ENCODE measurements at regions not wholly inside any gene's neighbourhood (a gene's known extent, or its start where the extent isn't known, plus 50 kb on each side); places are given as distances from the start of the nearest gene placed in this dataset.
"Not testable (repeated sequence)": the region's sequence is repeated elsewhere in the genome, so short reads cannot be mapped to it uniquely, and the experiment has no call there.

DNA sequence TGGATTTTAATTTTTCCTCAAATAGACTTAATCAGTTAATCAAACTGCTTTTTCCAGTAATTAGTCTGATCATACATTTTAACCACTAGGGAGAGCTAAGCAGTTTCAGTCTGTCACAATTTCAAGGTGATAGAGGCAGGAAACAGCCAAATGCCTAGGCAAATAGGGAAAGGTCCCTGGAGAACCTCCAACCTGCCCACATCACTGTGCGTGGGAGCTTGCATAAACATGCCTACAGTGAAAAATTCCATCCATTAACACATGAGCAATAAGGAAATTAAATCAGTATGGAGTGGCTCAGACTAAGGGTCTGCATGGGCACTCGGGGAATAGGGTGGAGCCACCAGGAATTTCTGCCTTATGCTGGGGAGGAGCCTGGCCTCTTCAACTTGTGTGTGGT lies 74.6 kb downstream of the AASDHPPT start:
- no peaks in the 10 kb centered on the region for H3K4me1 ChIP-seq (ENCODE audit: control insufficient read depth, insufficient read depth, low read length)
- no peaks in the 10 kb centered on the region for H3K36me3 ChIP-seq (ENCODE audit: control insufficient read depth, insufficient read depth, low read length)
- no peak overlapping the region for H3K4me3 ChIP-seq (ENCODE audit: low read depth, low read length)
- no peaks in the 10 kb centered on the region for H3K27me3 ChIP-seq (ENCODE audit: control insufficient read depth, insufficient read depth, low read length)
- H3K27ac ChIP-seq (ENCODE audit: low read depth, low read length) = no peak overlapping the region
- peaks cover 20% of the 10 kb centered on the region for H3K9me3 ChIP-seq (ENCODE audit: control insufficient read depth, insufficient read depth, low read depth, low read length)
- H3K9ac ChIP-seq (ENCODE audit: low read length) = no peak overlapping the region

DNA sequence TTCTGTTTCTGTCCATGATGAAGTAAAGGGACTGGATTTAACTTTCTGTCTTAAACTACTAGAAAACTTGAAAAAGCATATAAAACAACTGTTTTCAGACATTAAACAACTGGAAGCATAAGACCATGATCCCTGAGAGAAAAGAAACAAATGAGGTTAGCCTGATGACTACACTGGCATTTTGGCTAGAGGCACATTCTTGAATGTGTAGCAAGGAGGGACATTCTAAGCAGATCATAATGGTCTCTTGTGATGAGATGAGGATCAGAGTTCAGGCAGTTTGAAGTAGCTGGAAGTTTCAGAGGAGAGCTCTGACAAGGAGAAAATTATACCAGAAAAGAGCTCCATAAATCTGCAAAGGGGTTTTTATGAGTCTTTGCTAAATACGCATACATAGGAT lies 75.4 kb downstream of the AASDHPPT start:
- H3K36me3 ChIP-seq (ENCODE audit: control insufficient read depth, insufficient read depth, low read length) = no peaks in the 10 kb centered on the region
- no peak overlapping the region for H3K4me3 ChIP-seq (ENCODE audit: low read depth, low read length)
- H3K27ac ChIP-seq (ENCODE audit: low read depth, low read length) = no peak overlapping the region
- H3K27me3 ChIP-seq (ENCODE audit: control insufficient read depth, insufficient read depth, low read length) = no peaks in the 10 kb centered on the region
- no peaks in the 10 kb centered on the region for H3K4me1 ChIP-seq (ENCODE audit: control insufficient read depth, insufficient read depth, low read length)
- H3K9ac ChIP-seq (ENCODE audit: low read length) = no peak overlapping the region
- H3K9me3 ChIP-seq (ENCODE audit: control insufficient read depth, insufficient read depth, low read depth, low read length) = peaks cover 11% of the 10 kb centered on the region

DNA sequence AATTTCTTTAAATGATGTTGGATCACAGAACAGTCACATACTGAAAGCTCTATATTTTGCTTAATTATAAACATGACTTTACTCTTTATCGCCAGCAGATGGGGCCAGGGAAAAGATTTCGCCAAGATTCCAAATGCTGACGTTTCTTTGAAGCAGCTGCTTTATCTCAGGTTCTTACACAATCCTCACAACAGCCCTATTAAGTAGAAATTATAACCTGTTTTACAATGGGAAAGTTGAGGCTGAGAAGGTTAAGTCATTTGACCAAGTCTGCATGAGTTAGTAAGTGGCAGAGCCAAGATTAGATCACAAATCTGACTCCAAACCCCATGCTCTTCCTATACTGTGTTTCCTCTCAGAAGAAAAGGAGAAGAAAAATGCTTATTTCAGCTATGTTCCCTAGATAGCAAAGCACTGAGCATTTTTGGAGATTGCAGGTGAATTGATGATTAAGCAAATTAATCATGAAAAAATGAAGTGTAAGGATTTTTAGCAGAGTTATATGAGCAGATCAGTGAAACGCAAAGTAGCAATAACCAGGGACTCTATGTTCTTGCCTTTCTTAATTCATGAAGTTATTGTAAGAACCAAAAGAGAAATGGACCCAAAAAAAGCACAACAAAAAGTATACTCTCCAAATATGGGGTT lies 79.0 kb downstream of the AASDHPPT start:
- Histone ChIP-seq H3K36me3 (ENCODE audit: control insufficient read depth, insufficient read depth, low read length) (no peaks in the 10 kb centered on the region), H3K9me3 (ENCODE audit: control insufficient read depth, insufficient read depth, low read depth, low read length) (peaks cover 2% of the 10 kb centered on the region; the same call in 1 of the 2 replicates), H3K4me1 (ENCODE audit: control insufficient read depth, insufficient read depth, low read length) (no peaks in the 10 kb centered on the region), H3K9ac (ENCODE audit: low read length) (no peak overlapping the region), H3K27me3 (ENCODE audit: control insufficient read depth, insufficient read depth, low read length) (no peaks in the 10 kb centered on the region), H3K27ac (ENCODE audit: low read depth, low read length) (no peak overlapping the region), H3K4me3 (ENCODE audit: low read depth, low read length) (no peak overlapping the region)

DNA sequence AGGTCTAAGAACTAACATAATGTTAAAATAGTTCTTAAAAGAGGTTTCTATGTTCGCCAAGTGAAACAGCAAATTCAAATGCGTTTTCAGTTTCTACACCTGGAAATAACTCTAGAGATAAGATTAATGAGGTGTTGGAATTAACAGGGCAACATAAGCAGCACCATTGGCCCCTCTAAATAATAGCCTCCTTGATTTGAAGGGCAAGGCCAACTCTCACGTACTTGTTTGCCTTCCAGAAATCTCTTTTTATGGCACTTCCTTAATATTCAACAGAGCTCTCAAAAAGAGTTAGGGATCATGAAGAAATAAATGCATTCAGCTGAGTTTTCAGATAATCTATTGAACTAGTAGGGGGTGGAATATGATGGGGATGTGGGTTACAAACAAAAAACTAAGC lies 80.9 kb downstream of the AASDHPPT start:
- no peak overlapping the region for H3K27ac ChIP-seq (ENCODE audit: low read depth, low read length)
- H3K9ac ChIP-seq (ENCODE audit: low read length) = no peak overlapping the region
- no peaks in the 10 kb centered on the region for H3K4me1 ChIP-seq (ENCODE audit: control insufficient read depth, insufficient read depth, low read length)
- no peak overlapping the region for H3K4me3 ChIP-seq (ENCODE audit: low read depth, low read length)
- H3K36me3 ChIP-seq (ENCODE audit: control insufficient read depth, insufficient read depth, low read length) = no peaks in the 10 kb centered on the region
- H3K27me3 ChIP-seq (ENCODE audit: control insufficient read depth, insufficient read depth, low read length) = no peaks in the 10 kb centered on the region
- H3K9me3 ChIP-seq (ENCODE audit: control insufficient read depth, insufficient read depth, low read depth, low read length) = peaks cover 12% of the 10 kb centered on the region

DNA sequence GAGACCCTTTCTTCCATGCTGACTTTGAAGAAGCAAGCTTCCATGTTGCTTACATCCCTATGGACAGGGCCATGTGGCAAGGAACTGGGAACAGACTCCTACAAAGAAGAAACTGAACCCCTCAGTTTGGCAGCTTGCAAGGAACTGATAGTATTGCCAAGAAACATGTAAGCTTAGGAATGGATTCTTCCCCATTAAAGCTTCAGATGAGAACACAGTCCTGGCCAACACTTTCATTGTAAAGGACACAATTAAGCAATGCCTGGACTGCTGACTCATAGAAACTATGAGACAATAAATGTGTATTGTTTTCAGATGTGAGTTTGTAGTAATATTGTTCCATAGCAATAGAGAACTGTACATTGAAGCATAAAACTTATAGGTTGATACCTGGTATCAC lies 82.4 kb downstream of the AASDHPPT start:
- Histone ChIP-seq H3K9me3 (ENCODE audit: control insufficient read depth, insufficient read depth, low read depth, low read length) (peaks cover 12% of the 10 kb centered on the region), H3K27me3 (ENCODE audit: control insufficient read depth, insufficient read depth, low read length) (no peaks in the 10 kb centered on the region), H3K4me3 (ENCODE audit: low read depth, low read length) (no peak overlapping the region), H3K9ac (ENCODE audit: low read length) (no peak overlapping the region), H3K27ac (ENCODE audit: low read depth, low read length) (no peak overlapping the region), H3K36me3 (ENCODE audit: control insufficient read depth, insufficient read depth, low read length) (no peaks in the 10 kb centered on the region), H3K4me1 (ENCODE audit: control insufficient read depth, insufficient read depth, low read length) (no peaks in the 10 kb centered on the region)

DNA sequence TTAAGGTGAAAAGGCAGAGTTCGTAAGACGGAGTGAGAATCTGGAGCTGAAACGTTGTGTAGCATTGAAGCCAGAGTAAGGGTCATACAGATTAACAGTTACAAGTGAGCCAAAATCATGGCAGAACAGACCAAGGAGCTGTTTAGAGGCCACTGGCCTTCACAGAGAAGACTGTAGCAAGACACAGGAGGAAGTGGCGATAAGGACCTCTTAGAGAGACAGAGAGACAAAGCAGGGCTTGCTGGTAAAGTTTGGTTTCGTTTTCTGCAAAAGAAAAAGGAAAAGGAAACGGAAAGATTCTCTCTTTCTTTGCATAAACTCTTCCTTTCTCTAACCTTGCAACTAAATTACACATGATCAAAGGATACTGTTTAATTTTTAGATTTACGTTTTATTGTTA lies 83.0 kb downstream of the AASDHPPT start:
- no peaks in the 10 kb centered on the region for H3K27me3 ChIP-seq (ENCODE audit: control insufficient read depth, insufficient read depth, low read length)
- no peak overlapping the region for H3K9ac ChIP-seq (ENCODE audit: low read length)
- no peaks in the 10 kb centered on the region for H3K36me3 ChIP-seq (ENCODE audit: control insufficient read depth, insufficient read depth, low read length)
- no peak overlapping the region for H3K4me3 ChIP-seq (ENCODE audit: low read depth, low read length)
- no peaks in the 10 kb centered on the region for H3K4me1 ChIP-seq (ENCODE audit: control insufficient read depth, insufficient read depth, low read length)
- H3K27ac ChIP-seq (ENCODE audit: low read depth, low read length) = no peak overlapping the region
- H3K9me3 ChIP-seq (ENCODE audit: control insufficient read depth, insufficient read depth, low read depth, low read length) = peaks cover 17% of the 10 kb centered on the region

DNA sequence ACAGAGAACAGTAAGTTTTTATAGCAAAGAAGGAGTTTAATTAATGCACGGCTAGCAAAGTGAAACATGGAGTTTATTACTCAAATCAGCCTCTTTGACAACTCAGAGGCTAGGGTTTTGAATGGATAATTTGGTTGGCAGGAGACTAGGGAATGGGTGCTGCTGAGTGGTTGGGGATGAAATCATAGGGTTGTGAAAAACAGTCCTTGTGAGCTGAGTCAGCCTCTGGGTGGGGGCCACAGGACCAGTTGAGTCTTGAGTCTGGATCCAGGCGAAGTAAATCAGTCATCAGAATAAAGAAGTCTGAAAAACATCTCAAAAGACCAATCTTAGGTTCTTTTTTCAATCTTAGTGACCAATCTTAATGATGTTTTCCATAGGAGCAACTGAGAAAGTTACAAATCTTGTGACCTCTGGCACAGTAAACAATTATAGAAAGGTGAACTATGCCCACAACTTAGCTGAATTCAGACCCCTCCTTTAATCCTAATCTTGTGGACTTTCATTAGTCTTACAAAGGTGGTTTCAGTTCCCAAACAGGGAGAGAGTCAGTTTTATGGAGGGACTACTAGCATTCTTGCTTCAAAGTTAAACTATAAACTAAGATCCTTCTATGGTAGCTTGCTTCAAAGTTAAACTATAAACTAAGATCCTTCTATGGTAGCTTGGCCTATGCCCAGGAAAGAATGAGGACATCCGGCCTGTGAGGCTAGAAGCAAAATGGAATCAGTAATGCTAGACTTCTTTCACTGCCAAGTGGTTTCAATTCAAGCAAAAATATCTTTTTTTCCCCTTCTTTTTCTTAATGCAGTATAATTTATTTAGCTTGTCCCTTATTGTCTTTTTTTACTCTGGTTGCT lies 84.5 kb downstream of the AASDHPPT start:
- Histone ChIP-seq H3K9me3 (ENCODE audit: control insufficient read depth, insufficient read depth, low read depth, low read length) (peaks cover 29% of the 10 kb centered on the region), H3K27me3 (ENCODE audit: control insufficient read depth, insufficient read depth, low read length) (no peaks in the 10 kb centered on the region), H3K27ac (ENCODE audit: low read depth, low read length) (no peak overlapping the region)

DNA sequence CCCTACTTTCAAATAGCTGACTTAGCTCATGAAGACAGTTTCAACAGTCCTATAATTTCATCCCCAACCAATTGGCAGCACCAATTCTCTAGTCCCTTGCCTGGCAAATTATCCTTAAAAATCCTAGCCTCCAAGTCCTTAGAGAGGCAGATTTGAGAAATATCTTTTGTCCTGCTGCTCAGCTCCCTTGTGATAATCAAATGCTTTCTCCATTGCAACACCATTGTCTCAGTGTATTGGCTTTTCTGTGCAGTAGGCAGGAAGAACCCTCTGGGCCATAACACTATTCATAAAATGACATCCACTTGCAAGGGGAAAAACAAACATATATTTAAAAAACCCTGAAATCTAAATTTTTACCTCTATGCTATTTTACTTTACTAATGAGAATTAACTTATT lies 89.6 kb downstream of the AASDHPPT start:
- Histone ChIP-seq H3K9ac (ENCODE audit: low read length) (no peak overlapping the region), H3K4me1 (ENCODE audit: control insufficient read depth, insufficient read depth, low read length) (no peaks in the 10 kb centered on the region), H3K36me3 (ENCODE audit: control insufficient read depth, insufficient read depth, low read length) (no peaks in the 10 kb centered on the region), H3K4me3 (ENCODE audit: low read depth, low read length) (no peak overlapping the region), H3K27me3 (ENCODE audit: control insufficient read depth, insufficient read depth, low read length) (no peaks in the 10 kb centered on the region), H3K27ac (ENCODE audit: low read depth, low read length) (no peak overlapping the region), H3K9me3 (ENCODE audit: control insufficient read depth, insufficient read depth, low read depth, low read length) (peaks cover 41% of the 10 kb centered on the region)

More for the DNA sequence above, 84.5 kb downstream of the AASDHPPT start:
- Histone ChIP-seq H3K9ac (ENCODE audit: low read length) (no peak overlapping the region), H3K4me1 (ENCODE audit: control insufficient read depth, insufficient read depth, low read length) (no peaks in the 10 kb centered on the region), H3K4me3 (ENCODE audit: low read depth, low read length) (no peak overlapping the region), H3K36me3 (ENCODE audit: control insufficient read depth, insufficient read depth, low read length) (no peaks in the 10 kb centered on the region)

DNA sequence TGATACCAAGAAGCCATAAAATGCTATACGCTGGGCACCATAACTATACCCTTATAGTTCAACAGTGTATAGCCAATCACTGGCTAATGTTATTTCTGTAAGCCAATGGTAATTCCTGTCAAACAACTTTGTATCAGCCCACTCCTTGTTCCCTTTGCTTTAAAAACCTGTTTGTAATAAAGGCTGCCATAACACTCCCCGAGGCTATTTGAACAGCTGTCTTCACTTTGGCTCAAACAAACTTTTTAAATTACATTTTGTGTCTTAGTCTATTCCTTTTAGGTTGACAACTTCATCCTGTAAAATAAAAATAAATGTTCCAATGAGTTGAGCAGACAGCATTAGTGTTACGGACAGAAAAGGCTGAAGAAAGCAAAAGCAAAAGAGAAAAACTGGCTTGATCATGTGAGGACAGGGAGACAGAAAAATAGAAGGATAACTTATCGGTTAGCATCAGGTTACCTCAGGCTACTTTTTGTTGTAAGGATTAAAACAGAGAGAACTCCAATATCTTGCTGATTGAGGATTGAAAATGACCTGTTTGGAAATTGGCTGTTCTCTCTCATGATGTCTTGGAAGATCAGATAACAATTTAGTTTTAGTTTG lies 95.0 kb downstream of the AASDHPPT start:
- Histone ChIP-seq H3K9me3 (ENCODE audit: control insufficient read depth, insufficient read depth, low read depth, low read length) (peaks cover 22% of the 10 kb centered on the region), H3K27me3 (ENCODE audit: control insufficient read depth, insufficient read depth, low read length) (no peaks in the 10 kb centered on the region), H3K27ac (ENCODE audit: low read depth, low read length) (no peak overlapping the region), H3K9ac (ENCODE audit: low read length) (no peak overlapping the region), H3K36me3 (ENCODE audit: control insufficient read depth, insufficient read depth, low read length) (no peaks in the 10 kb centered on the region), H3K4me1 (ENCODE audit: control insufficient read depth, insufficient read depth, low read length) (no peaks in the 10 kb centered on the region; the same call in 1 of the 2 replicates), H3K4me3 (ENCODE audit: low read depth, low read length) (no peak overlapping the region)

DNA sequence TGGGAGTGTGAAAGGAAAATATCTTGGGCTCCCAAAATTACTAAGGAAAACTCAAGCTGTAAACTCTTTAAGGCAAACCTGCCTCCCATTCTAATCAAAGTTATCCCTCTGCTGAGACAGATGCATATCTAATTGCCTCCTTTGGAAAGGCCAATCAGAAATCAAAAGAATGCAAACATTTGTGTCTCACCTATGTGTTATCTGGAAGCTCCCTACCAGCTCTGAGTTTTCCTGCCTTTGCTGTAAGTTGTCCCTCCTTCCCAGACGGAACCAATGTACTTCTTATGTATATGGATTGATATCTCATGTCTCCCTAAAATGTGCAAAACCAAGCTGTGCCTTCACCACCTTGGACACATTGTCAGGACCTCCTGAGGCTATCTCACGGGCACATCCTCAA lies 95.8 kb downstream of the AASDHPPT start:
- Histone ChIP-seq H3K4me3 (ENCODE audit: low read depth, low read length) (no peak overlapping the region), H3K27me3 (ENCODE audit: control insufficient read depth, insufficient read depth, low read length) (no peaks in the 10 kb centered on the region), H3K9me3 (ENCODE audit: control insufficient read depth, insufficient read depth, low read depth, low read length) (peaks cover 18% of the 10 kb centered on the region; the same call in 1 of the 2 replicates), H3K36me3 (ENCODE audit: control insufficient read depth, insufficient read depth, low read length) (no peaks in the 10 kb centered on the region), H3K9ac (ENCODE audit: low read length) (no peak overlapping the region), H3K4me1 (ENCODE audit: control insufficient read depth, insufficient read depth, low read length) (no peaks in the 10 kb centered on the region; the same call in 1 of the 2 replicates), H3K27ac (ENCODE audit: low read depth, low read length) (no peak overlapping the region)

DNA sequence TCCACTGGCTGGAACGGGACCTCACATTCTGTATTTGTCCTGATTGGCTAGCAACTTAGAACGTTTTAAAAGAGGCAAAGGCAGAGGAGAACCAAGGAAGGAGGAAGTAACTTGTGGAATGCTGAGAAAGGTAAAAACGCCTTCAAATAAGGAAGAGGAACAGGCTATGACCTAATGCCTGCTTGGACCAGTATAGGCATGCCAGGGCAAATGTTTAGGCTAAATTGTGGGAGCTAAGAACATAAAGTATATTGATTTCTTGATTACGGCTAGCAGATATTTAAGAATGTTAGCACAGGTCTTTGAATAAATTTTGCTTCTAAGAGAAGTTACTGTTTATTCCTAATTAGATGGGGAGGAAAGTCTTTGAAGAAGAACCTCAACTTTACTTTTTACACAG lies 96.5 kb downstream of the AASDHPPT start:
- not testable (repeated sequence) for H3K27ac ChIP-seq (ENCODE audit: low read depth, low read length); H3K4me1 ChIP-seq (ENCODE audit: control insufficient read depth, insufficient read depth, low read length); H3K36me3 ChIP-seq (ENCODE audit: control insufficient read depth, insufficient read depth, low read length); H3K27me3 ChIP-seq (ENCODE audit: control insufficient read depth, insufficient read depth, low read length); H3K9ac ChIP-seq (ENCODE audit: low read length); H3K4me3 ChIP-seq (ENCODE audit: low read depth, low read length)
- peaks cover 18% of the 10 kb centered on the region; the same call in 1 of the 2 replicates for H3K9me3 ChIP-seq (ENCODE audit: control insufficient read depth, insufficient read depth, low read depth, low read length)
